HEK293 (cell line): ENCODE measurements at regions not wholly inside any gene's neighbourhood (a gene's known extent, or its start where the extent isn't known, plus 50 kb on each side); places are given as distances from the start of the nearest gene placed in this dataset.
A peak's percentile ranks its signal among the peaks of the same experiment; 100 is the strongest.
"Not testable (repeated sequence)": the region's sequence is repeated elsewhere in the genome, so short reads cannot be mapped to it uniquely, and the experiment has no call there.

ENCODE experiments used
- CTCF ChIA-PET: fragments of 350-600 bp; formaldehyde crosslinking; extraction: SDS; loops from one replicate; lab custom pipeline; 2021; ENCODE audit warnings: antibody characterized with exemption; lab: Yijun Ruan, JAX
- POLR2A ChIA-PET: fragments of 300-600 bp; formaldehyde crosslinking; extraction: SDS; loops from one replicate; lab custom pipeline; 2020; ENCODE audit warnings: antibody characterized with exemption, inconsistent platforms; lab: Yijun Ruan, JAX
- H3K27ac ChIP-seq: fragments of 200-500 bp; sonication (Bioruptor generic); 2 replicates; pipeline ENCODE4 v1.5.1; 2014; ENCODE audit warnings: low read depth, low read length, control low read depth, inconsistent platforms; ENCODE audit errors: extremely low read depth
- H3K36me3 ChIP-seq, 2 experiments: fragments of 200-500 bp in 1 of 2; sonication (Bioruptor generic) in 1 of 2; 1 replicate in 1 of 2; 2 replicates in 1 of 2; pipeline ENCODE4 v1.5.1; 2014 to 2017; ENCODE audit warnings: inconsistent platforms in 2 of 2, low read length in 2 of 2; ENCODE audit not compliant: control insufficient read depth in 2 of 2, insufficient read depth in 1 of 2
- H3K4me1 ChIP-seq: fragments of 200-500 bp; sonication (Bioruptor generic); 2 replicates; pipeline ENCODE4 v1.5.1; 2014; ENCODE audit warnings: mild to moderate bottlenecking, low read length, inconsistent platforms; ENCODE audit not compliant: control insufficient read depth, insufficient read depth
- H3K4me3 ChIP-seq: 2 replicates; pipeline ENCODE4 v1.5.1; 2011; ENCODE audit warnings: low read depth, mild to moderate bottlenecking, control low read depth, low read length, moderate library complexity
- H3K9me3 ChIP-seq: fragments of 200-500 bp; sonication (Bioruptor generic); 2 replicates; pipeline ENCODE4 v1.5.1; 2014; ENCODE audit warnings: low read depth, low read length, inconsistent platforms; ENCODE audit not compliant: control insufficient read depth, insufficient read depth
- ELK4 ChIP-seq: IDR thresholded peaks from 2 replicates; pipeline ENCODE4 v1.6.1; 2011; ENCODE audit warnings: mild to moderate bottlenecking, low read depth, low read length, borderline replicate concordance
- GLIS1 ChIP-seq: fragments of 450-650 bp; formaldehyde crosslinking; IDR thresholded peaks from 2 replicates; pipeline ENCODE4 v1.5.1; 2016; ENCODE audit warnings: missing biosample characterization, missing genetic modification characterization
- HOXA7 ChIP-seq: sonication (generic); formaldehyde crosslinking; IDR thresholded peaks from 2 replicates; pipeline ENCODE4 v1.8.1; 2022; ENCODE audit warnings: missing genetic modification reagents, borderline replicate concordance
- HOXC10 ChIP-seq: sonication (generic); formaldehyde crosslinking; IDR thresholded peaks from 2 replicates; pipeline ENCODE4 v1.8.1; 2023; ENCODE audit warnings: mild to moderate bottlenecking, missing genetic modification reagents
- INSM2 ChIP-seq: fragments of 450-650 bp; formaldehyde crosslinking; IDR thresholded peaks from 2 replicates; pipeline ENCODE4 v1.5.1; 2016; ENCODE audit warnings: missing biosample characterization, missing genetic modification characterization
- KLF1 ChIP-seq: fragments of 450-650 bp; formaldehyde crosslinking; IDR thresholded peaks from 2 replicates; pipeline ENCODE4 v1.5.1; 2016; ENCODE audit warnings: missing biosample characterization, missing genetic modification characterization
- TCF7L2 ChIP-seq: IDR thresholded peaks from 2 replicates; pipeline ENCODE4 v1.6.1; 2011; ENCODE audit warnings: low read depth, mild to moderate bottlenecking, inconsistent platforms, low read length, moderate library complexity, borderline replicate concordance
- TRIM28 ChIP-seq: IDR thresholded peaks from 2 replicates; pipeline ENCODE4 v1.6.1; 2011; ENCODE audit warnings: low read length, control low read depth, borderline replicate concordance
- YY1 ChIP-seq: fragments of 450-650 bp; formaldehyde crosslinking; IDR thresholded peaks from 2 replicates; pipeline ENCODE4 v1.5.1; 2018; ENCODE audit warnings: missing biosample characterization, missing genetic modification characterization
- ZFP41 ChIP-seq: fragments of 450-650 bp; formaldehyde crosslinking; IDR thresholded peaks from 2 replicates; pipeline ENCODE4 v1.5.1; 2016; ENCODE audit warnings: missing biosample characterization, missing genetic modification characterization, borderline replicate concordance
- ZNF10 ChIP-seq: fragments of 450-650 bp; formaldehyde crosslinking; IDR thresholded peaks from 2 replicates; pipeline ENCODE4 v1.5.1; 2017; ENCODE audit warnings: missing biosample characterization, missing genetic modification characterization
- ZNF18 ChIP-seq: fragments of 450-650 bp; formaldehyde crosslinking; IDR thresholded peaks from 2 replicates; pipeline ENCODE4 v1.5.1; 2016; ENCODE audit warnings: missing biosample characterization, missing genetic modification characterization
- ZNF184 ChIP-seq: fragments of 450-650 bp; IDR thresholded peaks from 2 replicates; pipeline ENCODE4 v1.5.1; 2018; ENCODE audit warnings: missing biosample characterization, mild to moderate bottlenecking, missing genetic modification characterization
- ZNF423 ChIP-seq: fragments of 450-650 bp; formaldehyde crosslinking; IDR thresholded peaks from 2 replicates; pipeline ENCODE4 v1.5.1; 2016; ENCODE audit warnings: missing biosample characterization, missing genetic modification characterization
- ZNF433 ChIP-seq: fragments of 450-650 bp; formaldehyde crosslinking; IDR thresholded peaks from 2 replicates; pipeline ENCODE4 v1.5.1; 2016; ENCODE audit warnings: missing biosample characterization, missing genetic modification characterization, low read depth
- ZNF501 ChIP-seq: fragments of 450-650 bp; formaldehyde crosslinking; IDR thresholded peaks from 2 replicates; pipeline ENCODE4 v1.5.1; 2016; ENCODE audit warnings: missing biosample characterization, missing genetic modification characterization
- ZNF529 ChIP-seq: fragments of 450-650 bp; formaldehyde crosslinking; IDR thresholded peaks from 2 replicates; pipeline ENCODE4 v1.5.1; 2017; ENCODE audit warnings: missing genetic modification characterization, missing biosample characterization; ENCODE audit not compliant: insufficient replicate concordance
- ZNF580 ChIP-seq: fragments of 450-650 bp; formaldehyde crosslinking; IDR thresholded peaks from 2 replicates; pipeline ENCODE4 v1.5.1; 2016; ENCODE audit warnings: missing biosample characterization, missing genetic modification characterization
- ZNF626 ChIP-seq: fragments of 450-650 bp; sonication (Bioruptor Pico); formaldehyde crosslinking; IDR thresholded peaks from 2 replicates; pipeline ENCODE4 v1.5.1; 2018; ENCODE audit warnings: missing biosample characterization, missing genetic modification characterization, inconsistent platforms
- ZNF629 ChIP-seq: fragments of 450-650 bp; formaldehyde crosslinking; IDR thresholded peaks from 2 replicates; pipeline ENCODE4 v1.5.1; 2017; ENCODE audit warnings: missing biosample characterization, missing genetic modification characterization
- ZNF660 ChIP-seq: fragments of 450-650 bp; IDR thresholded peaks from 2 replicates; pipeline ENCODE4 v1.5.1; 2018; ENCODE audit warnings: missing biosample characterization, mild to moderate bottlenecking, missing genetic modification characterization
- ZNF791 ChIP-seq: fragments of 450-650 bp; formaldehyde crosslinking; IDR thresholded peaks from 2 replicates; pipeline ENCODE4 v1.5.1; 2016; ENCODE audit warnings: missing biosample characterization, missing genetic modification characterization
- TF ChIP-seq, protein P1 (sequence below): fragments of 450-650 bp; formaldehyde crosslinking; IDR thresholded peaks from 2 replicates; pipeline ENCODE4 v1.5.0; 2017; ENCODE audit warnings: missing biosample characterization, missing genetic modification characterization, borderline replicate concordance

DNA sequence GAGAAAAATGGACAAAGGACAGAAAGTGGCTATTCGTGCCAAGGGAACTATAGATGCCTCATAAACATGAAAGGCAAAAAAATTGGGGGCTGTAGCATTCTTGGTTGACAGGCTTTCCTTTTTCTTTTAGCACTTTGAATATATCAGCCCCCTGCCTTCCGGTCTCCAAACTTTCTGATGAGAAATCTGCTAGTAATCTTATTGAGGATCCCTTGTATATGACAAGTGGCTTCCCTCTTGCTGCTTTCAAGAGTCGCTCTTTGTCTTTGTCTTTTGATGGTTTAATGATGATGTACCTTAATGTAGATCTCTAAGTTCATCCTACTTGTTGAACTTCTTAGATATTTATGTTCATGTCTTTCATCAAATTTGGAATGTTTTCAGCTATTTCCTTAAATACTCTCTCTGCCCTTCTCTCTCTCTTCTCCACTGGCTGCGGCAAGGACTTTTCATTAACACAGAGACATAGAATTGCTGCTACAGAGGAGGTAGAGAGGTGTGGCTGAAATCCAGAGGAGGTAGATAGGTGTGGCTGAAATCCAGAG, 59.4 kb upstream of the EPHB3 start (continued):
- TF ChIP-seq ZNF791 (peak; percentile 95), ZNF660 (tag by site-specific recombination) (no peak), ZNF529 (tag by site-specific recombination) (no peak)

GRCh38 chr3:184502841-184503240, 58.7 kb upstream of the EPHB3 start:
- CTCF ChIA-PET: interaction anchor here (1.1 to 3.2 kb wide), 2 partner anchors 10 to 131 kb away, joined by 4 to 11 read pairs; no protein-coding TSS in a partner anchor
- H3K9me3 ChIP-seq, H3K27ac ChIP-seq, H3K36me3 ChIP-seq, H3K4me1 ChIP-seq, POLR2A ChIA-PET, H3K4me3 ChIP-seq: not testable (repeated sequence)

- TF ChIP-seq HOXA7 (CRISPR knock-in tag): no peak
- no peak for TF ChIP-seq ZNF626 (tag by site-specific recombination)
- no peak for TF ChIP-seq INSM2 (tag by site-specific recombination)
- TF ChIP-seq TRIM28: no peak
- TF ChIP-seq ZNF10 (tag by site-specific recombination): no peak
- TF ChIP-seq ZNF433 (tag by site-specific recombination): no peak
- no peak for TF ChIP-seq ZNF184 (tag by site-specific recombination)
- no peak for TF ChIP-seq ELK4
- TF ChIP-seq, protein P1, sequence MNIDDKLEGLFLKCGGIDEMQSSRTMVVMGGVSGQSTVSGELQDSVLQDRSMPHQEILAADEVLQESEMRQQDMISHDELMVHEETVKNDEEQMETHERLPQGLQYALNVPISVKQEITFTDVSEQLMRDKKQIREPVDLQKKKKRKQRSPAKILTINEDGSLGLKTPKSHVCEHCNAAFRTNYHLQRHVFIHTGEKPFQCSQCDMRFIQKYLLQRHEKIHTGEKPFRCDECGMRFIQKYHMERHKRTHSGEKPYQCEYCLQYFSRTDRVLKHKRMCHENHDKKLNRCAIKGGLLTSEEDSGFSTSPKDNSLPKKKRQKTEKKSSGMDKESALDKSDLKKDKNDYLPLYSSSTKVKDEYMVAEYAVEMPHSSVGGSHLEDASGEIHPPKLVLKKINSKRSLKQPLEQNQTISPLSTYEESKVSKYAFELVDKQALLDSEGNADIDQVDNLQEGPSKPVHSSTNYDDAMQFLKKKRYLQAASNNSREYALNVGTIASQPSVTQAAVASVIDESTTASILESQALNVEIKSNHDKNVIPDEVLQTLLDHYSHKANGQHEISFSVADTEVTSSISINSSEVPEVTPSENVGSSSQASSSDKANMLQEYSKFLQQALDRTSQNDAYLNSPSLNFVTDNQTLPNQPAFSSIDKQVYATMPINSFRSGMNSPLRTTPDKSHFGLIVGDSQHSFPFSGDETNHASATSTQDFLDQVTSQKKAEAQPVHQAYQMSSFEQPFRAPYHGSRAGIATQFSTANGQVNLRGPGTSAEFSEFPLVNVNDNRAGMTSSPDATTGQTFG (tag by site-specific recombination): no peak
- TF ChIP-seq ZNF629 (tag by site-specific recombination): no peak
- TF ChIP-seq ZFP41: no peak
- TF ChIP-seq ZNF18 (tag by site-specific recombination): no peak
- TF ChIP-seq GLIS1 (tag by site-specific recombination): no peak
- TF ChIP-seq YY1: no peak
- TF ChIP-seq HOXC10 (CRISPR knock-in tag): no peak
- TF ChIP-seq ZNF501 (tag by site-specific recombination): no peak
- TF ChIP-seq ZNF423 (tag by site-specific recombination): no peak
- no peak for TF ChIP-seq KLF1 (tag by site-specific recombination)
- no peak for TF ChIP-seq TCF7L2
- TF ChIP-seq ZNF580 (tag by site-specific recombination): no peak
- Histone ChIP-seq H3K27ac (no peak overlapping the region), H3K36me3 (no peaks in the 10 kb centered on the region), H3K9me3 (no peaks in the 10 kb centered on the region), H3K4me1 (no peaks in the 10 kb centered on the region), H3K4me3 (no peak overlapping the region)
- ChIA-PET POLR2A (no interaction called here), CTCF (interaction anchor here (1.1 to 3.2 kb wide), 2 partner anchors 10 to 132 kb away, joined by 4 to 11 read pairs; no protein-coding TSS in a partner anchor)
These were observed 57.9 kb upstream of the EPHB3 start for GRCh38 chr3:184503647-184504046.
